NT2/D1 (cell line): ENCODE measurements at regions not wholly inside any gene's neighbourhood (a gene's known extent, or its start where the extent isn't known, plus 50 kb on each side); places are given as distances from the start of the nearest gene placed in this dataset.

Source experiments
- SUZ12 ChIP-seq: IDR thresholded peaks from 2 replicates; pipeline ENCODE4 v1.6.1; 2011; ENCODE audit not compliant: insufficient read length, insufficient read depth; ENCODE audit errors: extremely low read depth
- ZNF274 ChIP-seq: IDR thresholded peaks from 2 replicates; pipeline ENCODE4 v1.6.1; 2011; ENCODE audit warnings: mild to moderate bottlenecking, low read depth, low read length

- no peak for TF ChIP-seq ZNF274
- no peak for TF ChIP-seq SUZ12
These were observed 114.2 kb downstream of the SOX4 start for GRCh38 chr6:21707524-21708319.
